ENCODE measurements at regions not wholly inside any gene's neighbourhood (a gene's known extent, or its start where the extent isn't known, plus 50 kb on each side); places are given as distances from the start of the nearest gene placed in this dataset.

- WGBS, 2 donors (ENCODE audit: low coverage in 1 of 2): 47 to 65% methylated on average over 2 of the region's 2 CpGs
- H3K27me3 ChIP-seq: no peaks in the 10 kb centered on the region
- H3K4me1 ChIP-seq: no peaks in the 10 kb centered on the region
- no peak overlapping the region for H3K4me3 ChIP-seq
- no peaks in the 10 kb centered on the region for H3K36me3 ChIP-seq
- no peak for ATAC-seq
- TF ChIP-seq POLR2A (IDR thresholded peaks at IDR 0.05): no peak
- no peak for TF ChIP-seq POLR2AphosphoS5 (IDR thresholded peaks at IDR 0.05)
- no peak for TF ChIP-seq EP300 (IDR thresholded peaks at IDR 0.05)
- TF ChIP-seq CTCF (IDR thresholded peaks at IDR 0.05): no peak
- no peaks in the 10 kb centered on the region for H3K9me3 ChIP-seq
- H3K27ac ChIP-seq: no peak overlapping the region
These were observed 93.2 kb upstream of the CCDC80 start for GRCh38 chr3:112734171-112734570.

GRCh38 chr3:112730210-112730609 lies 89.3 kb upstream of the CCDC80 start:
- H3K36me3 ChIP-seq: no peaks in the 10 kb centered on the region
- ATAC-seq: no peak
- no peaks in the 10 kb centered on the region for H3K9me3 ChIP-seq
- no peaks in the 10 kb centered on the region for H3K4me1 ChIP-seq
- TF ChIP-seq POLR2AphosphoS5 (IDR thresholded peaks at IDR 0.05) (no peak), EP300 (IDR thresholded peaks at IDR 0.05) (no peak), CTCF (IDR thresholded peaks at IDR 0.05) (no peak)
- H3K27ac ChIP-seq: no peak overlapping the region
- no peak overlapping the region for H3K4me3 ChIP-seq
- no peaks in the 10 kb centered on the region for H3K27me3 ChIP-seq

- Histone ChIP-seq H3K27me3 (no peaks in the 10 kb centered on the region), H3K4me3 (no peak overlapping the region), H3K27ac (no peak overlapping the region), H3K4me1 (no peaks in the 10 kb centered on the region), H3K9me3 (no peaks in the 10 kb centered on the region), H3K36me3 (no peaks in the 10 kb centered on the region)
- no peak for ATAC-seq
- TF ChIP-seq CTCF (IDR thresholded peaks at IDR 0.05): no peak
- 76 to 86% methylated on average over 4 of the region's 4 CpGs for WGBS, 2 donors (ENCODE audit: low coverage in 1 of 2)
These were observed 80.3 kb upstream of the CCDC80 start for GRCh38 chr3:112721231-112721630.

GRCh38 chr3:112718967-112719366 lies 78.0 kb upstream of the CCDC80 start:
- Histone ChIP-seq H3K27ac (no peak overlapping the region), H3K4me1 (no peaks in the 10 kb centered on the region), H3K27me3 (no peaks in the 10 kb centered on the region), H3K4me3 (no peak overlapping the region), H3K36me3 (no peaks in the 10 kb centered on the region), H3K9me3 (no peaks in the 10 kb centered on the region)
- TF ChIP-seq EP300 (IDR thresholded peaks at IDR 0.05) (no peak), POLR2AphosphoS5 (IDR thresholded peaks at IDR 0.05) (no peak), POLR2A (IDR thresholded peaks at IDR 0.05) (no peak), CTCF (IDR thresholded peaks at IDR 0.05) (no peak)
- 67 to 100% methylated on average over 1 of the region's 1 CpG for WGBS, 2 donors (ENCODE audit: low coverage in 1 of 2)
- ATAC-seq: no peak

GRCh38 chr3:112718516-112718915 lies 77.6 kb upstream of the CCDC80 start:
- Histone ChIP-seq H3K36me3 (no peaks in the 10 kb centered on the region), H3K4me1 (no peaks in the 10 kb centered on the region), H3K4me3 (no peak overlapping the region), H3K27ac (no peak overlapping the region), H3K27me3 (no peaks in the 10 kb centered on the region), H3K9me3 (no peaks in the 10 kb centered on the region)
- TF ChIP-seq POLR2AphosphoS5 (IDR thresholded peaks at IDR 0.05): no peak
- TF ChIP-seq POLR2A (IDR thresholded peaks at IDR 0.05): no peak
- no peak for TF ChIP-seq CTCF (IDR thresholded peaks at IDR 0.05)
- TF ChIP-seq EP300 (IDR thresholded peaks at IDR 0.05): no peak
- 83 to 88% methylated on average over 1 of the region's 1 CpG for WGBS, 2 donors (ENCODE audit: low coverage in 1 of 2)
- no peak for ATAC-seq

Measured in gastroesophageal sphincter (tissue), 4 donors.